COLO829 (cell line): ENCODE measurements at regions not wholly inside any gene's neighbourhood (a gene's known extent, or its start where the extent isn't known, plus 50 kb on each side); places are given as distances from the start of the nearest gene placed in this dataset.

Source experiments
- DNase-seq: peaks from one replicate; pipeline ENCODE4 v3.0.0; 2012; ENCODE audit warnings: low spot score

- DNase-seq, result no peak
These were observed 50.9 kb upstream of the A1CF start for GRCh38 chr10:50936335-50936734.

- peak; percentile 9 for DNase-seq
These were observed 51.9 kb upstream of the A1CF start for GRCh38 chr10:50937230-50937907.

GRCh38 chr10:50941629-50942028, 56.2 kb upstream of the A1CF start:
- DNase-seq, result no peak

- no peak for DNase-seq
These were observed 61.8 kb upstream of the A1CF start for GRCh38 chr10:50946991-50947781.

GRCh38 chr10:50951365-50951764, 65.9 kb upstream of the A1CF start:
- DNase-seq, result no peak

GRCh38 chr10:50961297-50961696, 75.9 kb upstream of the A1CF start:
- no peak for DNase-seq

- no peak for DNase-seq
These were observed 77.6 kb upstream of the A1CF start for GRCh38 chr10:50963063-50963462.

- DNase-seq, result no peak
These were observed 83.1 kb upstream of the A1CF start for GRCh38 chr10:50968386-50969091.

GRCh38 chr10:50972591-50972990, 87.2 kb upstream of the A1CF start:
- no peak for DNase-seq

GRCh38 chr10:50981385-50981784, 92.9 kb upstream of the PRKG1 start:
- DNase-seq, result no peak

GRCh38 chr10:50981904-50982303, 92.4 kb upstream of the PRKG1 start:
- DNase-seq, result no peak

- no peak for DNase-seq
These were observed 91.3 kb upstream of the PRKG1 start for GRCh38 chr10:50982989-50983388.

GRCh38 chr10:50987934-50988333, 86.4 kb upstream of the PRKG1 start:
- no peak for DNase-seq

GRCh38 chr10:50988792-50989191, 85.5 kb upstream of the PRKG1 start:
- DNase-seq, result peak; percentile 4

- no peak for DNase-seq
These were observed 83.5 kb upstream of the PRKG1 start for GRCh38 chr10:50990568-50991455.

- no peak for DNase-seq
These were observed 82.6 kb upstream of the PRKG1 start for GRCh38 chr10:50991456-50992355.

GRCh38 chr10:50992356-50992901, 81.9 kb upstream of the PRKG1 start:
- no peak for DNase-seq

- DNase-seq, result no peak
These were observed 81.1 kb upstream of the PRKG1 start for GRCh38 chr10:50992972-50993766.

- no peak for DNase-seq
These were observed 80.5 kb upstream of the PRKG1 start for GRCh38 chr10:50993771-50994251.

- no peak for DNase-seq
These were observed 76.8 kb upstream of the PRKG1 start for GRCh38 chr10:50997461-50997860.
